ENCODE measurements at regions not wholly inside any gene's neighbourhood (a gene's known extent, or its start where the extent isn't known, plus 50 kb on each side); places are given as distances from the start of the nearest gene placed in this dataset.

DNA sequence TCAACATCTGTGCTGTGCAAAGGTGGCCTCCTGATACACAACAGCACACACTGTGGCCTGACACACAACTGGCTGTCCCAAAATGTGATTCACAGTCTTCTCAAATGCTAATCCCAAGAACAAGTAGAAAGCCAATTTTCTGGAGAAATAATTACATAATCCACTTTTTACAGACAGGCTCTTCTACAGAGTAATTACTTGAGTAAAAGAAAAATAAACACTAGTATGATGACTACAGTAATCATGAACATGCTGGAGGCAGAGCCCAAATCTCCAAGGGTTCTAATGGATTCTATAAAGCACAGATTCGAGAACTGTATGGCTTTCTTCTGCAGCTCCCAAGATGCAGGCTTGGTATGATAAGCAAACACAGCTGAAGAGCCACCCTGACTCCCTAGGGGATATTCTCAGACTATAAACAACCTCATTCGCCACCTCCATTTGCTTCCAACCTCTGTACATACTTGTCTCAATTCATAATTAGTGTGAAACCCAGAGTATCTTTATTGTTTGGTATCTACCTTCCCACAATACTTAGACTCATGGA is 81.9 kb downstream of the SIPA1L2 start:
- TF ChIP-seq, protein P1, sequence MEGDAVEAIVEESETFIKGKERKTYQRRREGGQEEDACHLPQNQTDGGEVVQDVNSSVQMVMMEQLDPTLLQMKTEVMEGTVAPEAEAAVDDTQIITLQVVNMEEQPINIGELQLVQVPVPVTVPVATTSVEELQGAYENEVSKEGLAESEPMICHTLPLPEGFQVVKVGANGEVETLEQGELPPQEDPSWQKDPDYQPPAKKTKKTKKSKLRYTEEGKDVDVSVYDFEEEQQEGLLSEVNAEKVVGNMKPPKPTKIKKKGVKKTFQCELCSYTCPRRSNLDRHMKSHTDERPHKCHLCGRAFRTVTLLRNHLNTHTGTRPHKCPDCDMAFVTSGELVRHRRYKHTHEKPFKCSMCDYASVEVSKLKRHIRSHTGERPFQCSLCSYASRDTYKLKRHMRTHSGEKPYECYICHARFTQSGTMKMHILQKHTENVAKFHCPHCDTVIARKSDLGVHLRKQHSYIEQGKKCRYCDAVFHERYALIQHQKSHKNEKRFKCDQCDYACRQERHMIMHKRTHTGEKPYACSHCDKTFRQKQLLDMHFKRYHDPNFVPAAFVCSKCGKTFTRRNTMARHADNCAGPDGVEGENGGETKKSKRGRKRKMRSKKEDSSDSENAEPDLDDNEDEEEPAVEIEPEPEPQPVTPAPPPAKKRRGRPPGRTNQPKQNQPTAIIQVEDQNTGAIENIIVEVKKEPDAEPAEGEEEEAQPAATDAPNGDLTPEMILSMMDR (conservative IDR thresholded peaks at IDR 0.05; ENCODE audit: low read depth, low read length), result no peak
- no peak for TF ChIP-seq POLR2A (IDR thresholded peaks at IDR 0.05; ENCODE audit: low read depth, low read length)
- no peak for TF ChIP-seq FOS (IDR thresholded peaks at IDR 0.05; ENCODE audit: low read depth, low read length)
- no peak for TF ChIP-seq NFE2L2 (IDR thresholded peaks at IDR 0.05; ENCODE audit: low read depth, low read length)
- TF ChIP-seq, protein P2, sequence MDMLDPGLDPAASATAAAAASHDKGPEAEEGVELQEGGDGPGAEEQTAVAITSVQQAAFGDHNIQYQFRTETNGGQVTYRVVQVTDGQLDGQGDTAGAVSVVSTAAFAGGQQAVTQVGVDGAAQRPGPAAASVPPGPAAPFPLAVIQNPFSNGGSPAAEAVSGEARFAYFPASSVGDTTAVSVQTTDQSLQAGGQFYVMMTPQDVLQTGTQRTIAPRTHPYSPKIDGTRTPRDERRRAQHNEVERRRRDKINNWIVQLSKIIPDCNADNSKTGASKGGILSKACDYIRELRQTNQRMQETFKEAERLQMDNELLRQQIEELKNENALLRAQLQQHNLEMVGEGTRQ (IDR thresholded peaks at IDR 0.05; ENCODE audit: low read depth, low read length), result no peak
- TF ChIP-seq CHD1 (IDR thresholded peaks at IDR 0.05; ENCODE audit: low read depth, low read length), result no peak
- no peak for TF ChIP-seq RFX5 (IDR thresholded peaks at IDR 0.05; ENCODE audit: low read depth, low read length)

All from IMR-90 (cell line).